CD4-positive, alpha-beta T cell (primary cell): ENCODE measurements at regions not wholly inside any gene's neighbourhood (a gene's known extent, or its start where the extent isn't known, plus 50 kb on each side); places are given as distances from the start of the nearest gene placed in this dataset.

Source experiments
- ATAC-seq: fragments of 200-7000 bp; cut with Tn5 transposase; one replicate; pipeline ENCODE4 v1.10.0; 2022; ENCODE audit warnings: mild to moderate bottlenecking; ENCODE audit not compliant: poor library complexity
- CTCF ChIA-PET: fragments of 350-600 bp; sonication (Branson Sonifier 250); formaldehyde crosslinking; loops from one replicate; lab custom pipeline; 2021; ENCODE audit warnings: antibody characterized with exemption, inconsistent platforms; lab: Charles Lee
- POLR2A ChIA-PET: fragments of 350-600 bp; sonication (Branson Sonifier 250); formaldehyde crosslinking; loops from one replicate; lab custom pipeline; 2021; ENCODE audit warnings: antibody characterized with exemption, inconsistent platforms; lab: Charles Lee
- DNase-seq, 14 experiments: peaks; one replicate each; pipeline ENCODE4 v3.0.0-alpha.2; 2013 to 2020; ENCODE audit warnings: mixed read lengths in 2 of 14
- H3K27ac ChIP-seq, 2 donors: one replicate each; pipeline versions ENCODE4 v1.5.1 to v1.7.0; 2013; ENCODE audit warnings: low read length in 2 of 2, low read depth in 1 of 2, mild to moderate bottlenecking in 1 of 2
- H3K27me3 ChIP-seq, 2 experiments: 1 replicate in 1 of 2; 2 replicates in 1 of 2; pipeline versions ENCODE4 v1.6.1 to v1.7.0; 2013; ENCODE audit warnings: low read length in 2 of 2, control low read depth in 1 of 2, mild to moderate bottlenecking in 1 of 2, moderate library complexity in 1 of 2; ENCODE audit not compliant: insufficient read depth in 2 of 2, control insufficient read depth in 1 of 2
- H3K36me3 ChIP-seq: one replicate; pipeline ENCODE4 v1.6.1; 2013; ENCODE audit warnings: low read length, control low read depth; ENCODE audit not compliant: insufficient read depth
- H3K4me1 ChIP-seq: one replicate; pipeline ENCODE4 v1.6.1; 2013; ENCODE audit warnings: low read length, control low read depth; ENCODE audit not compliant: insufficient read depth
- H3K4me3 ChIP-seq: one replicate; pipeline ENCODE4 v1.5.1; 2013; ENCODE audit warnings: mild to moderate bottlenecking, low read length, moderate library complexity
- H3K9me3 ChIP-seq, 2 experiments: 1 replicate in 1 of 2; 2 replicates in 1 of 2; pipeline versions ENCODE4 v1.6.1 to v1.7.0; 2013; ENCODE audit warnings: low read length in 2 of 2, mild to moderate bottlenecking in 2 of 2, control low read depth in 1 of 2, moderate library complexity in 1 of 2; ENCODE audit not compliant: control insufficient read depth in 1 of 2, insufficient read depth in 1 of 2
- H3K27ac Mint-ChIP-seq: one replicate; pipeline ENCODE4 v1.8.0; 2020; ENCODE audit warnings: mixed read lengths
- H3K27me3 Mint-ChIP-seq: one replicate; pipeline ENCODE4 v1.8.0; 2021; ENCODE audit warnings: mixed read lengths
- H3K36me3 Mint-ChIP-seq: one replicate; pipeline ENCODE4 v1.8.0; 2021; ENCODE audit warnings: low read depth, mixed read lengths
- H3K4me1 Mint-ChIP-seq: one replicate; pipeline ENCODE4 v1.8.0; 2021; ENCODE audit warnings: low read depth, mixed read lengths
- H3K4me3 Mint-ChIP-seq: one replicate; pipeline ENCODE4 v1.8.0; 2020; ENCODE audit warnings: mild to moderate bottlenecking, mixed read lengths
- H3K9me3 Mint-ChIP-seq: one replicate; pipeline ENCODE4 v1.8.0; 2020; ENCODE audit warnings: mixed read lengths
- CTCF ChIP-seq: fragments of 200-600 bp; IDR thresholded peaks from one replicate; pipeline ENCODE4 v1.8.0; 2022; ENCODE audit warnings: antibody characterized with exemption, mild to moderate bottlenecking
- intact Hi-C, 2 experiments: fragments of 100-400 bp; cut with DNase I in 1 of 2; cut with micrococcal nuclease in 1 of 2; formaldehyde crosslinking; loops; one replicate each; pipeline versions ENCODE4 v1.15.1 to v1.9.0; 2023 to 2025; cut with DNase I, micrococcal nuclease

GRCh38 chr2:22449696-22450095 lies 935.3 kb upstream of the KLHL29 start:
- CTCF ChIA-PET: no interaction called here
- Mint-ChIP-seq H3K27ac (no peak overlapping the region), H3K4me1 (no peaks in the 10 kb centered on the region), H3K27me3 (no peaks in the 10 kb centered on the region), H3K9me3 (peaks cover 3% of the 10 kb centered on the region), H3K4me3 (no peak overlapping the region), H3K36me3 (no peaks in the 10 kb centered on the region)
- intact Hi-C loops: no loop called here
- Histone ChIP-seq H3K36me3 (no peaks in the 10 kb centered on the region), H3K27ac (no peak overlapping the region), H3K9me3 (no peaks in the 10 kb centered on the region), H3K27me3 (no peaks in the 10 kb centered on the region), H3K4me1 (no peaks in the 10 kb centered on the region), H3K4me3 (no peak overlapping the region)
- DNase-seq (no peak), ATAC-seq (no peak)
- no peak for TF ChIP-seq CTCF
- POLR2A ChIA-PET: no interaction called here

- POLR2A ChIA-PET: no interaction called here
- Mint-ChIP-seq H3K9me3 (peaks cover 3% of the 10 kb centered on the region), H3K27ac (no peak overlapping the region), H3K27me3 (no peaks in the 10 kb centered on the region), H3K36me3 (no peaks in the 10 kb centered on the region), H3K4me1 (no peaks in the 10 kb centered on the region), H3K4me3 (no peak overlapping the region)
- no peak for ATAC-seq
- H3K27me3 ChIP-seq: no peaks in the 10 kb centered on the region
- H3K4me3 ChIP-seq: no peak overlapping the region
- no peaks in the 10 kb centered on the region for H3K36me3 ChIP-seq
- DNase-seq: no peak
- no peak overlapping the region for H3K27ac ChIP-seq
- intact Hi-C loops: no loop called here
- H3K4me1 ChIP-seq: no peaks in the 10 kb centered on the region
- no peaks in the 10 kb centered on the region for H3K9me3 ChIP-seq
- TF ChIP-seq CTCF: no peak
- CTCF ChIA-PET: no interaction called here
Measured at GRCh38 chr2:22450831-22451230, 934.1 kb upstream of the KLHL29 start.

- ATAC-seq (no peak), DNase-seq (no peak)
- Mint-ChIP-seq H3K9me3 (no peaks in the 10 kb centered on the region), H3K4me3 (no peak overlapping the region), H3K27me3 (no peaks in the 10 kb centered on the region), H3K36me3 (no peaks in the 10 kb centered on the region), H3K27ac (no peak overlapping the region), H3K4me1 (no peaks in the 10 kb centered on the region)
- no peaks in the 10 kb centered on the region for H3K27me3 ChIP-seq
- no peaks in the 10 kb centered on the region for H3K36me3 ChIP-seq
- intact Hi-C loops: no loop called here
- no peaks in the 10 kb centered on the region for H3K4me1 ChIP-seq
- H3K4me3 ChIP-seq: no peak overlapping the region
- CTCF ChIA-PET: interaction anchor here (1.0 kb wide), 1 partner anchor 13 kb away, joined by 3 read pairs; no protein-coding TSS in a partner anchor
- H3K27ac ChIP-seq: no peak overlapping the region
- POLR2A ChIA-PET: no interaction called here
- no peaks in the 10 kb centered on the region for H3K9me3 ChIP-seq
- no peak for TF ChIP-seq CTCF
Measured at GRCh38 chr2:22454826-22455485, 930.0 kb upstream of the KLHL29 start.
